PFSK-1 (cell line): ENCODE measurements at regions not wholly inside any gene's neighbourhood (a gene's known extent, or its start where the extent isn't known, plus 50 kb on each side); places are given as distances from the start of the nearest gene placed in this dataset.

Source experiments
- SIN3A ChIP-seq: IDR thresholded peaks from 2 replicates; pipeline ENCODE4 v1.6.1; 2012; ENCODE audit warnings: mild to moderate bottlenecking, low read length, moderate library complexity, borderline replicate concordance; ENCODE audit not compliant: insufficient read depth
- TAF1 ChIP-seq: IDR thresholded peaks from 2 replicates; pipeline ENCODE4 v1.6.1; 2012; ENCODE audit warnings: low read length, control low read depth, borderline replicate concordance; ENCODE audit not compliant: insufficient read depth

- no peak for TF ChIP-seq SIN3A
- TF ChIP-seq TAF1: no peak
These were observed 1729.5 kb upstream of the SPRY2 start for GRCh38 chr13:82070416-82070815.
